Peyer's patch (tissue), 2 donors: ENCODE measurements at regions not wholly inside any gene's neighbourhood (a gene's known extent, or its start where the extent isn't known, plus 50 kb on each side); places are given as distances from the start of the nearest gene placed in this dataset.

ENCODE experiments used
- small RNA-seq, 2 donors: library from RNA; depleted of rRNA; stranded (forward); fragments of <200 nt; gene quantifications; one replicate each; pipeline ENCODE3, GENCODE V24; 2016

Small RNA genes in the stretch of these regions (small RNA-seq; reads per million reads assigned to genes)
- gene RF00019 = 0 reads per million in 2 donors
- 0 to 0.18 reads per million in 2 donors for gene RN7SKP107
